Activated CD4-positive, alpha-beta T cell treated with anti-CD3 and anti-CD28 coated beads, Interleukin-2, amount 50 U/mL, for 48 hours (primary cell): ENCODE measurements at regions not wholly inside any gene's neighbourhood (a gene's known extent, or its start where the extent isn't known, plus 50 kb on each side); places are given as distances from the start of the nearest gene placed in this dataset.
"Not testable (repeated sequence)": the region's sequence is repeated elsewhere in the genome, so short reads cannot be mapped to it uniquely, and the experiment has no call there.

ENCODE experiments used
- DNase-seq, 2 experiments: peaks; one replicate each; pipeline ENCODE4 v3.0.0-alpha.2; 2020

DNA sequence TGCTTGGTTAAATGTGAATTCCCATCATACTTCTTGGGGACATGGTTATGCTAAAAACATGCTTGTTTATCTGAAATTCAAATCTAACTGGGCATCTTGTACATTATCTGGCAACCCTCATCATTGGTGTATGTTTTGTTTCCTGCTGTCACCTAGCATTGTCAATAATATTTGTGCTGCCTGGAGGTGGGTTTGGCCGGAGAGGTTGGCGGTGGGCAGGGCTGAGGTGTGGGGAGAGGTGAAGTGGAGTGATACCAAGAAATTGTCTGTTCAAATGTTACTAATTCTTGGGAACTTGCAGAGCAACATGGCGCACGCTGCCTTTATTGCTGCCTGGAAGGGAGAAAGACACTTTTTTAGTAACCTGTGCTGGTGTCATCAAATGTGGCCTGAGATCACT, 280.5 kb downstream of the VRK1 start:
- no peak for DNase-seq

DNA sequence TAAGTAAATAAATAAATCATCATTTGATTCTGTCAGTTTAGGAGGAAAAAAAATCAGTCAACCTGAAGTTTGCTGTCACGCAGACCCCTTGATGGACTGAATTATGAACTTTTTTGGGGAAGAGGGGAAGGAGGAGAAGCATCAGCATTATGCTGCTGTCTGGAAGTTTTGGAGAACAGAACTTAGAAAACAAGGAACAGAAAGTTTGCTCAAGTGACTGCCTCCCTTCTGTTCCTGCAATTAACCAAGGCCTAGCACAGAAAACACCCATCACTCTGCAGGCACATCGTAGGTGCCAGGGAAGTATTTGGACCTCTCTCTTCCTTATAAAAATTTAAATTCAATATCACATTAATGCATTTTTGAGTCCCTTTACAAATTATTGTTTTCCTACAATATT, 283.8 kb downstream of the VRK1 start:
- no peak for DNase-seq

DNA sequence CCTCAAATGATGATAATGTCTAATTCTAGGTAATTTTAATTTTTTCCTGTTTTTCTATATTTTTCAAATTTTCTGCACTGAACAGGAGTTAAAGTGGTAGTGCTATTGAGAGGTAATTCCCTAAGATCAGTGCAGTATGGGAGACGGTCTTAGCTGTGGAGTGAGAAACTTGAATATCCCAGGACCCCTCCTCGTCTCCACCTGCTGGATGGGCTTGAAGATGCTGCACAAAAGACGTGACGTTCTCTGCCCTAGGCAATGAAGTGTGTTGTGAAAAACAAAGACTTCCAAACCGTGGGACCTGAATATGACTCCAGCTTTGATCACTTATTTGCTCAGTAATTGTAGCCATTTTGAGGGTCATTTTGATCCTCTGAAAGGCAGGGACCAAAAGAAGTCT, 298.1 kb downstream of the VRK1 start:
- no peak for DNase-seq

DNA sequence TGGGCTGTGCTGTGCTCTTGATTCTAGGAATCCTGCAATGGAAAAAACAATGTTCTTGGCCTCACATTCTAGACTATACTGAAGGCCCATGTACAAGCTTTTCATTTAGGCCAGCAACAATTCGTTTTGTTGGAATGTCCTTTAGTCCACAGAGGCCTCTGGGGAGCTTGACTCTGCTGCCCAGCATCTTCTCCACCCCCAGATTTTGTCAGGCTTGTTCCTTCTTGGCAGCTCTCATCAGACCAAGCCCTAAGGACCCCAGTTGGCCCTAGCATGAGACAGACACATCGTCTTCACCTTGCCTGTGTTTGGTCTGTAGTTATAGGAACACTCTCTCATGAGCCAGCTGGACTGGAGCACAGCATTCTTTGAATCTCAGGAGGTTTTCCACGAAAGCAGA, 300.1 kb downstream of the VRK1 start:
- no peak for DNase-seq

DNA sequence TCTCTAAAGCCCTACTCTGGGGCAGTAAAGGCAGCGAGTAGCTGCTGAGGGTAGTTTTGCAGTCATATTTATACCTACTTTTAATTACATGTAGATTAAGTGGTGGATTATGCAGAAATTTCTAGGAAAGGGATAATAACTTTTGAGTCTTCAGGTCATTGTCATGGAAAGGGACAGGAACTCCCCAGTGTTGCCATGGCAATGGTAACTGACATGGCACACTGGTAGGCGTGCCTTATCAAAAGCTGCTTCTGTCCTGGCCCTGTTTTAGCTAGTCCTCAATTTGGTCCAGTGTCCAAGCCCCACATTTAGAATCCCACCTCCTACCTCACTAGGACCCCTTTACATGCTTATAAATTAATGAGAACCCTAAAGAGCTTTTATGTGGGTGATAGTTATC, 303.1 kb downstream of the VRK1 start:
- DNase-seq, result no peak

DNA sequence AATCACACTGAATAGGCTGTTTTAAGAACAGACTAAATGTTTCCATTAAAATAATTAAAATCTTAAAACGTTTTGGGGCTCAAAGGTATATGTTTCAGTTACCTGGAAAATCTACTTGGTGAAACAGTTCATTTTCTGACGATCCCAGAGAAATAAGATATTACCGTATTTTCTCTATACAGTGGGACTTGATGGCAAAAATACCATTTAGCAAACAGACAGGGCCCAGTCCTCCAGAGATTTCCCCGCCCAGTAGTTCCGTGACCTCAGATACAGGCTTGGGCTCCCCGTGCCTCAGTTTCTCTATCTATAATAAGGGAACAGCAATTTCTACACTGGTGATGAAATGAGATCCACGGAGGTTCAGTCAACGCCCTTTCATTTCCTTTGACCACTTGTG, 304.4 kb downstream of the VRK1 start:
- DNase-seq, result no peak

DNA sequence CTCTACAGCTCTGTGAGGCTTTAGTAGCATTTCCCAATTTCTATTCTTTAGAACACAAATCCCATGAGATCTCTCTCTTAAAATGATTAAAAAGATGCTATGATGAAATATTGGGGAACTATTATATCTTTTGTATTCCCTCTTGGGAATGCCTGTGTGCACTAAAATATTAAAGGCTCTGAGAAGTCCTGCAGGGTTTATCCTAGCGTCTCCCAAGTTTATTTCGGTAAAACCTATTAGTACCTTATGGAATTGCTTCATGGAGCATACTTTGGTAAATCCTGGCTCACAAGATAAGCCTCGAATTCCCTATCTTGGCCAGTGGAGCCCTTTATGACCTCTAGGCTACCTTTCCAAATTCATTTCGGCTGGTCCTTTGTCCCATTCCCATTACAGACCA, 306.8 kb downstream of the VRK1 start:
- DNase-seq, result no peak

DNA sequence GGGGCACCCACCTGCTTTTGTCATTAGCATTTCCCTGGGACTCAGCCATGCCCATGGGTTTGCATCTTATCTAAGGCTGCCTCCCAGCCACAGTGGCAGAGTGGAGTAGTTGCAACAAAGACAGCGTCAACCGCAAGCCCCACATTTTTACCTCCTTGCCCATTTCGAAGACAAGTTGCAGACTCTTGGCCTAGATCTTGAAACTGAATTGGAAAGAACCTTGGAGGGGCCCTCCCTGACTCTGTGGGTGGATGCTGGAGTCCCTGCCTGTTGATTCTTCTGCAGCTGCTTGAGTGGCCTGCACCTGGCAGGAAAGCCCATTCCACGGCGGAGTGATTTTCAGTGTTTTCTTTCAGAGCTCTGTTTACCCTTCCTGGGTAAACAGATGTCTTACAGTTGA, 309.0 kb downstream of the VRK1 start:
- DNase-seq, result no peak

DNA sequence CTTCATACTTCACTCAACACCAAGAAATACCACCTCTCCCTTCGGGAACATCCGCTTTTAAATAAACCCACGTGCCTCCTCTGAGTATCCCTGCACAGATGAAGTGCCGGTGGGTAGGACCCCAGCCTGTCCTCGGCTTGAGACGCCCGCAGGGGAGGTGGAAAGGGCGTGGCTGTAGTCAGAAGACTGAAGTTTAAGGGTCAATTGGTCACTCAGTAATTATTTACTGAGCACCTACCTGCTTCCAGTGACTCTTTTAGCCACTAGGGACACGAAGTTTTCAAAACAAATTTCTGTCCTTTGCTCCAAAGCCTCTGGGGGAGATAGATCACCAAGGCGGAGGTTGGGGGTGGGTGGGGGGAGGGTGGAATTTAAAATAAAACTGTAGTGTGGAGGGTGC, 309.4 kb downstream of the VRK1 start:
- no peak for DNase-seq

DNA sequence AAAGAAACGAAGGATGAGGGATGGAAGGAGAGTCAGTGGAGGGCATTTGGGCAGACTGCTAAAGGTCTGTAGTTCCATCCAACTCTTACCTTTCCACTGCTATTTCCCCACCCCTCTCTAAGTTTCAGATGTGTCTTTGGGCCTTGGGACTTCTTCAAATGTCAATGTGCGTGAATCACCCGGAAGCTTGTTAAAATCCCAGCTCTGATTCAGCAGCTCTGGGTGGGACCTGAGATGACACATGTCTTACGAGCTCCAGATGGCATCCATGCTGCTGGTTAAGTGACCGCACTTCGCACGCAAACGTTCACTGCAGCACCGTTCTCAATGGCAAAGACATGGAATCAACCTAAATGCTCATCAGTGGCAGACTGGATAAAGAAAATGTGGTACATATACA, 309.9 kb downstream of the VRK1 start:
- no peak for DNase-seq

DNA sequence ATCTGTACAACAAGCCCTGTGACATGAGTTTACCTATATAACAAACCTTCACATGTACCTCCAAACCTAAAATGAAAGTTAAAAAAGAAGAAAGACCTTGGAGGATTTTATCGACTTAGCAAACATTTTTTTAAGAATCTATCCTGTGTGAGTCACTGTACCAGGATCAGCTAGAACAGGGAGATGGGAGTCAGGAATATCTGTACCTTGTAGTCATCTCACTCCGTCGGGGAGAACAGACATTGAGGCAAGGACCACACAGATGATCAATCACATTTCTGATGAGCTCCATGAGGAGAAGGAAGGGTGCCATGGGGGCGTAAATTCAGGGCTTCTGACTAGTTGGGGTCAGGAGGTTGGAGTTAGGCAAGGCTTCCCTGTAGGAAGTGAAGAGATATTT, 310.6 kb downstream of the VRK1 start:
- no peak for DNase-seq

DNA sequence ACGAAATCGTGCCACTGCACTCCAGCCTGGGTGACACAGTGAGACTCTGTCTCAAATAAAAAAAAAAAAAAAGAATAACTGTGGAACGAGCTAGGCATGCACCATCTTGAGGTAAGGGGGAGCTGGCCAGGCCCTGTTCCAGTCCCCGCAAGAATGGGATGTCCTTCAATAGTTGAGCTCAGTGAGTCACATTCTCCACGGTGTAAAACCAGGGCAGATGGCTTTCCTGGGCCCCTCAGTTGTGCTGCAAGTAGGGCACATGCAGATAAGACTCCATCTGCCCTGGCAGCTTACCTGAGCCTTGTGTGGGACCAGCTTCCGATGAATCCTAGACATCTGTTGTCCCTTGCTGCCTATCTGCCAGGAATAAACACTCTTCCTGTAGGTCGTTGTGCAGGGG, 312.1 kb downstream of the VRK1 start:
- DNase-seq, result no peak

DNA sequence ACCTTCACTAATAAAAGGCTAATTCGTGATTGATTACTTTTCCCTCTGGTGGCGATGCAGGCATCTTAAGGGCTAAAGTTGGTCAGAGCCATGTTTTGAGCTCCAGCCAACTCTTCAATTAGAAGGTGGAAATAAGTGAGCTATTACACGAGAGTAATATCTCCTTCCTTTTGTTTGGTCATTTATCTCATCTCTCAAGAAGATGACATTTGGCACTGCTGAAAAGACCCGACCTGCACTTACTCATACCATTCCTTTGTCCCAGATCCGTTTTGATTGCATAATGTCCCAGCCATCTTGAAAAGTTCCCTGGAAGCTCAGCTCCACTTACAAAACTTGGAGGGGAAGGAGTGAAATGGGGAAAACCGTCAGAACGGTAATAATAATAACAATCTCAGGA, 316.2 kb downstream of the VRK1 start:
- DNase-seq, result no peak

DNA sequence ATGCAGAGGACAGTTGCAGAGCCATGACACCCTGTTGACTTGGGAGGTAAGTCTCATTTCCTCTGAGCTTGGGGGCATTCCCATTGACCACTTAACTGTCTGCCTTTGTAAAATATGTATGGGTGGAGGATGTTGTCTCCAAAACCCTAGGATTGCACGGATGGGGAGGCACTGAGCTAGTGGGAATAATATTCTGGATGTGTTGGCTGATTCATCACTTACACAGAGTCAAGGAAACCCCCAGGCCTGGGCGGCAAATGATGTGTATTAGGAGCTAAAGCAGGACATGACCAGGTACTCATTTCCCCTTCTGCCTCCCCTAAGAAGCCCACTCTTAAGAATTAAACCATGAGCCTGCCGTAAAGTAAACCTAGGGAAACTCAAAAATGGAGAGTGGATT, 319.4 kb downstream of the VRK1 start:
- DNase-seq, result no peak

DNA sequence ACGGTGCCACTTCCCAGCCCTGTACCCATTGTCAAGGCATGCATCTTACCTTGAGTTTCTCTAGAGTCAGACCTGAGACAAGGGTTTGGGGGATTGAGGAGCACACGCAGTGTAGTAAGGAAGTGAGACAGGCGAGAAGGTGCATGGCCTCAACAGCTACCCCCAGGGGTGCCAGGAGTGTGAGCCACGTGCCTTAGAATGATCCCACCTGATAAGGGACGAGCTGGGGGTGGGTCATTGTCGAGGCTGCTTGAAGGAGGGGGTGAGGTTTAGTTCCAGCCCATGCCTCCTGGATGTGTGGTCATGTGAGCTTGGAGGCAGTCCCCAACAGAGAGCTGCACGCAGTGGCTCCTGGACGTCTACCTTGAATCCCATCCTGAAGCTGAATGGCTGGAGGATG, 320.5 kb downstream of the VRK1 start:
- no peak for DNase-seq

DNA sequence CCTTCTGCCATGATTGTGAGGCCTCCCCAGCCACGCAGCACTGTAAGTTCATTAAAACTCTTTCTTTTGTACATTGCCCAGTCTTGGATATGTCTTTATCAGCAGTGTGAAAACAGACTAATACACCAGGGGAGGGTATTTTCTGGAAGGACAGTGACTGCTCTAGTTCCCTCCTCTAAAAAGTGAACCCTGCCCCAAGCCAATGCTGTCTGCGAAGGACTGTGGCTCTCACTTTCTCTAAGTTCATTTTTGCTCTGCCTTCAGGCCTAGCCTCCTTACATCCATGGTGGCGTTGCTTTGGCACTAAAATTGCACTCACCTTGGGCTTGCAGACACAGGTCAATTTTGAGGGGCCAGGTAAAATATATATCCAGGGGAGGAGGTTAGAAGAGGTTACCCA, 323.0 kb downstream of the VRK1 start:
- DNase-seq, result no peak

DNA sequence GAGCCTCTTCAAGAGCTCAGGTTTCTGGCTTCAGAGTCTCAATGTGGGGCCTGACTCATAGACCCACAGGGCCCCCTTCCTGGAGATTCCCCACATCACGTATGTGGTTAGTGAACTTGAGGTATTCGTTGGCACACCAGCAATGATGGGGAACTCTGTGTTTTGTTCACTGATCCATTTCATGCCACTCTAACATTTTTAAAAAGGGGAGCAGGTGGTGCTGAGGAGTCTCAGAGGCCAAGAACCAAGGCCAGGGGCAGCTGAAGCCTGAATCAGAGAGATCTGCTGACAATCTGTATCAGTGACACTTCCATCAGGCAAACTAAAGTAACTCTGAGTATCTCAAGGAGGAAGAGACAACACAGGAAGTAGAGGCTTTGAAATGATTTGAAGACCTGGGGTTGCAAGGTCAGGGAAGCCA, 323.4 kb downstream of the VRK1 start:
- peak; percentile 47 to 68 for DNase-seq

DNA sequence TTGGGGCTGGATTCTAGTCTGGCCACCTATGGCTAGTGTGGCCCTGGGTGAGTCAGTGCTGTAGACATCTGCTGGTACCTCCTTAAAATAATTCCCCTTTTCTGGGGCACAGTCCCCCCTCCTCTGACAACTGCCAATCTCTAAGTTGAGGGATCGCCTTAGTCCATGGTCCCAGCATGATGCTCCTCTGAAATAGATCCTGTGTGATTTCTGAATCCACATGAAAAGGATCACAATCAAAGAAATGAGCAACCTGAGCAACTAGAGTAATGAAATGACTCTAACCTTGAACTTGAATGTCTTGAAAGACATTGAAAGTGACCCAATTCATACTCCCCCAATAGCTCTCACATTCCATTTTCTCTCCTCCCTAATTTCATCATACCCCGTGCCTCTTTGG, 332.5 kb downstream of the VRK1 start:
- no peak for DNase-seq

DNA sequence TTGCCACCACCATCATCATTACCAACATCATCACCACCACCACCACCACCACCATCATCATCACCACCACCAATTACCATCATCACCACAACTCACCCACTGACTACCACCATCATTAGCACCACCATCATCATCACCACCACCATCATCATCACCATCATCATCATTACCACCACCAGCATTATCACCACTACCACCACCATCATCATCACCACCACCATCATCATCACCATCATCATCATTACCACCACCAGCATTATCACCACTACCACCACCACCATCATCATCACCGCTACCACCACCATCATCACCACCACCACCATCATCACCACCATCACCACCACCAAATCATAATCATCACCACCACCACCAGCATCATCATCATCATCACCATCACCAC, 338.7 kb downstream of the VRK1 start:
- not testable (repeated sequence) for DNase-seq

DNA sequence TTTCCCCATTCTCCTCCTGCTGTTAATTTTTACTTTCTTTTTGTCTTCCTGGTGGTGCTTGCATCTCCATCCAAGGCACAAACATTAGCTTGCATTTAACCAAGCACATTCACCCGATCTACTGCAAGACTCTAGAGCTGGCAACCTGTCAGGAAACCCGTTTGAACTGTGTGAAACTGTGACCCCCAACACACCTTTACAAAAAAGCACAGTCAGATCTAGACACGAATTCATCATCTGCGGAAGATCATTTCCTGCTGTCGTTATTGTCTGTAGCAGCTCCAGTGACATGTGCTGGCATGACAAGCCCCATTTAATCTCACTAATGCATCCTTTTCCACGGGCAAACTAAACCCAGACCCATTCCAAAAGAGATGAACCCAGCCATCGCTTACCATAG, 340.5 kb downstream of the VRK1 start:
- DNase-seq, result no peak

DNA sequence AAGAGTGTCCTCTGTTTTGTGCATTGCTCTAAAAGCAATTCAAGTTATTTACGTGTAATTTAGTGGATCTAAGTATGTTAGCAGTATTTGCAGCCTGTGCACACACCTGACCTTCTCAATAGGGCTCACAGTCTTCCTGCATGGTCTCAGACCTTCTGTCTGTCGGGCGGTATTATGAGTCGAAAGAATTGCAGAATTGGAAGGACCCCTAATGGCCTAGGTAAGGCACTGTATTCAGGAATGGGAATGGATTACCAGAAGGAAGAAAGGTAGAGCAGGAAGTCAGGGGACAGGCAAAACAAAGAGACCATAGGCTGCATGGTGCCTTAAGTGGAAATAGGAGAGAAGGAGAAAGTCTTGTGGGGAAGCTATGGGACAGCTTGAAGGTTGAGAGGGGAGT, 341.6 kb downstream of the VRK1 start:
- no peak for DNase-seq

DNA sequence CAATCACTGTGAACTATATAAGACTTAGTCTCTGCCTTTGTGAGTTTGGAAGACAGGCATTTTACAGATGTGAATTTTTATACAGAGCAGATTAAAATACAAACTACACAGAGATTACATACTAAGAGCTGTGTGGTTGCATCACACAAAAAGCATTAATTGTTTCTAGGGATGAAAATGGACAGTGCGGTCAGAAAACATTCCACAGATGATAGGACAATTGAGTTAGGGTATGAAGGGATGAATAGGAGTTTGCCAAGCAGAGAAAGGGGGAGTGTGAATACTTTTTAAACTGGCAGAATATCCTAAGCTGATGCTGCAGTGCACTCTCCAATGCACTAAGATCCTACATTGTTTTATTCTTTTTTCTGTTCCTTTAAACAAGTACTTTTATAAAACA, 345.8 kb downstream of the VRK1 start:
- no peak for DNase-seq

DNA sequence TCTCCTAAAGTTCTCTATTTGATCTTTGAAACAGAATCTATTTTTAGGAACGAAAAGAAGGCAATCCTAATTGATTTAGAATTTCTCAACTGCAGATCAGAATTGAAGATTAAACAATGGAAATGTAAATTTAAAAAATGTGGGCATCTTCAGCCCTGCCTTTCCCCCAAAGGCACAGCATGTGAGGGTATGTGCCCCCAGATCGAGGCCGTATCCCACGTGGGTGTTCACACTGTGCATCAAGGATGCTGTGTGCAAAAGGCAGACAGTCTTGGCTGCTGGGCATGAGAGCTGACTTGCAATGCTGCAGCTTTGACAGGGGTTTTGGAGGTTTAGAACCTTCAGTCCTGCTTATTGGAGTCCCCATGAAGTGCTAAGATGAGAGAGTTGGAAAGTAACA, 346.3 kb downstream of the VRK1 start:
- DNase-seq, result no peak

DNA sequence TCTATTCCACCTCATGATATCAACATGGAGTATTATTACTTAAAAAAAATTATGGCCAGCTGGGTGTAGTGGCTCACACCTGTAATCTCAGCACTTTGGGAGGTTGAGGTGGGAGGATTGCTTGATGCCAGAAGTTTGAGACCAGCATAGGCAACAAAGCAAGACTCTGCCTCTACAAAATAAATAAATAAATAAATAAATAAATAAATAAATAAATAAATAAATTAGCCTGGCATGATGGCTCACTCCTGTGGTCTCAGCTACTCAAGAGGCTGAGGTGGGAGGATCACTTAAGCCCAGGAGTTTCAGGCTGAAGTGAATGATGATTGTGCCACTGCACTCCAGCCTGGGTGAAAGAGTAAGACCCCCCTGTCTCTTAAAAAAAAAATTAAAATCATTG, 350.8 kb downstream of the VRK1 start:
- not testable (repeated sequence) for DNase-seq

DNA sequence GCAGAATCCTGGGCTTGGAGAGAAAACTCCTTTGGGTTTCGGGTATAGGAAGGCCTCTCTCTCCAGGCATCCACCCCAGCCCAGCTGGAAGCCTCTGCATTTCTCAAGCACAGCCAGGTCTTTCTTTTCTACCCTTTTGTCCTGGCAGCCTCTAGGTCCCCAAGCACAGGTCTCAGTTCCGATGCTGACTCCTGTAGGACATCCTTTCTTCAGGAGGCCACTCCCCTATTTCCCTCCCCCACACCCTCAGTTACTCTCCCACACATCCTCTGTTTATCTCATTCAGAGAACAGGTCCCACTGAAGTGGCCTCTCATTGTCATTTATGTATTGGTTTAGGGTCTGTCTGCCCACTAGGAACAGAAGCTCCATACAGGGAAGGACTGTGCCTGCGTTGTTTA, 352.6 kb downstream of the VRK1 start:
- DNase-seq, result no peak

DNA sequence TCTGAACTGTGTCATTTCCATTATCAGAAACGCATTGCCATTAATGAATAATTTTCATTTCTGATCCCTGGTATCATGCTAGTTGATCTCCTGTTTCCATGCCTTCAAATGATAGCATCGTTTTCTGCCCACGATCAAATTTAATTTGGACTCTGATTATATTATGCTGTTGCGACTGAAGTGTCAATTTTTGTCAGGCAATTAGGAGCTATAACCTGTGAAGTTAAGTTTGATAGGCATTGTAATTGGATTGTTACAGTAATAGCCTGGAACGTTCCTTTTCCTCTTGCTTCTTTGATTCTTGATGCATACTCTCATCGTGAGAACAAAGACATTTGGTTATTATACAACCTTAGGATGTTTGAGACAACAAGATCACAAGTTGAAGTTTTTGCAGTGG, 356.3 kb downstream of the VRK1 start:
- no peak for DNase-seq
